ENCODE measurements at regions not wholly inside any gene's neighbourhood (a gene's known extent, or its start where the extent isn't known, plus 50 kb on each side); places are given as distances from the start of the nearest gene placed in this dataset.
"Not testable (repeated sequence)": the region's sequence is repeated elsewhere in the genome, so short reads cannot be mapped to it uniquely, and the experiment has no call there.

DNA sequence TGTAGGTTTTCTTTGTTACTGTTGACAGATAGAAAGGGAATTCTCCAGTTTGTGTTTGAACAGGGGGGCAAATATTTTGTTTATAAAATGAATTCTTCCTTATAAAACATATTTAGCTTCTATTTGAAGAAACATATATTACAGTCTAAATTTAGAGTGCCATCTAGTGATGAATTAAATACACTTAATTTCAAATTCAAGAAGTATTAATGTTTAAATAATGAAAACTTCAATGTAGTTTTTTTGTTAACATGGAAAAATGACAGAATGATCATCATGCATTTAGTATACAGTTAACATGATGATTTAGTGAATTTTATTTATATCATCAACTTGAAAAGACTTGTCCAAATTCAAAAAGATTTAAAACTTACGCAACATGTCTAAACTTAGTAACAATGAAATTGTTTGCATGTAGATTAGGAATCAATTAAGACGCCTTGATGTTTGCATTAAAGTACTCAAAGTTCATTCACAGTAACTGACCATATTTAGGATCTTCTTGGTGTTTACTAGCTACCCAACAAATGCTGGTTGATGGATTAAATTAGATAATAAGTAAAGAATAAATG lies 765.9 kb upstream of the SLITRK1 start:
- no peak for DNase-seq (ENCODE audit: low spot score)

DNA sequence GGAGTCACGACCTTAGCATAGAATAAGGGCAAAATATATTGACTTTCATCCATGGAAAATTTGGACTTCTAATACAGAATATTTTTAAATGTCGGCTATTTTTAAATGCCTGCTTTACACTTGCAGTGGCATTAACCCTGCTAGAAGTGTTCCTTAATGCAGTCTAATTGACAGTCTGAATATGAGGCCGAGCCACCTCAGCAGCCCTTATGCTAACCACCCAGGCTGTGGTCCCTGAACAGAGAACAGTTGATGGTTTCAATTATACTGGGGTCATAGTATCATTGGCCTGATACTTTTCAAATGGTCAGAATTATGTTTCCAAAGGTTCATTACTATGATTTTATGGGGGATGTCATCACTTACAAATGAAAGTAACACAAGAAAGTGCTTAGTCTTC lies 764.7 kb upstream of the SLITRK1 start:
- intact Hi-C loops (cut with DNase I) = no loop called here
- no peak for DNase-seq (ENCODE audit: low spot score)
- ATAC-seq = no peak

More for the DNA sequence above, 765.9 kb upstream of the SLITRK1 start:
- ATAC-seq = no peak
- intact Hi-C loops (cut with DNase I) = no loop called here

DNA sequence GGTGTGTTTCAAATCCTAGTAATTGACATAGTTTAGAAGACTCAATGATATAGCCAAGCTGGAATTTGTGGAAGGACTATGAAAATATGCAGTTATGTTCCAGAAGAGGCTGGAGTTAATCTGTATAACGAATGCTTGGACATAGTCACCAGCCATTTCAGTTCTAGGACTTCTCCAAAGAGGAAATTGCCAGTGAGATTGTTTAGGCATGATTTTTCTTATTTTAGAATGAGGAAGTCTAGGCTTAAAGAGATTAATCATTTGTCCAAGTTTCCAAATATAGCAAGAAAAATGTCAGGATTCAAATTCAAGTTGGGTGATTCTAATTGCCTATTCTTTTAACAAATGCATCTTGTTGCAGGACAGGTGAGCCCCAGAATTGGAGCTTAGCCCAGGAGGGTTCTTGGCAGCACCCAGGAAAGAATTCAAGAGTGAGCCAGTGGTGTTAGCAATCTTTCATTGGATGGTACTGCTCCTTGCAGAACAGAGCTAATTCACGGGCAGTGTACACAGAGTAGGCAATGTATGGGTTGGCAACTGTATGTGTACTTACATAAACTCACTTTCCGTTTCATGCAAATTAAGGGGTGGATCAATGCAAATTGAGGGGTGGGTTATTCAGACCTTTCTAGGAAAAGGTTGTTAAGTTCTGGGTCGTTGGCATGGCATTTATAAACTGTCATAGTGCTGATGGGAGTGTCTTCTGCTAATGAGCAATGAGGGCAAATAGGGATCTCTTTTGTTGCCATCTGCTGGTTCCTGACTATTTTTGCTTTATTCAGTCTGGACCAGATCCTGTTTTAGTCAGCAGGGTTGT lies 763.1 kb upstream of the SLITRK1 start:
- ATAC-seq = no peak
- intact Hi-C loops (cut with DNase I) = no loop called here
- DNase-seq (ENCODE audit: low spot score) = no peak

DNA sequence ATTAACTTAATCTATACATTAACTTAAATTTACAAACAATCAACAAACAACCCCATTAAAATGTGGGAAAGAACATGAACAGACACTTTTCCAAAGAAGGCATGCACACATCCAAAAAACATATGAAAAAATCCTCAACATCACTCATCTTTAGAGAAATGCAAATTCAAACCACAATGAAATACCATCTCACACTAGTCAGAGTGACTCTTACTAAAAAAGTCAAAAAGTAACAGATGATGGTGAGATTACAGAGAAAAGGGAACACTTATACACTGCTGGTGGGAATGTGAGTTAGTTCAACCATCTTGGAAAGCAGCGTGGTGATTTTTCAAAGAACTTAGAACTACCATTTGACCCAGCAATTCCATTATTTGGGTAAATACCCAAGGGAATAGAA lies 759.2 kb upstream of the SLITRK1 start:
- no peak for DNase-seq (ENCODE audit: low spot score)
- ATAC-seq = no peak
- intact Hi-C loops (cut with DNase I) = no loop called here

DNA sequence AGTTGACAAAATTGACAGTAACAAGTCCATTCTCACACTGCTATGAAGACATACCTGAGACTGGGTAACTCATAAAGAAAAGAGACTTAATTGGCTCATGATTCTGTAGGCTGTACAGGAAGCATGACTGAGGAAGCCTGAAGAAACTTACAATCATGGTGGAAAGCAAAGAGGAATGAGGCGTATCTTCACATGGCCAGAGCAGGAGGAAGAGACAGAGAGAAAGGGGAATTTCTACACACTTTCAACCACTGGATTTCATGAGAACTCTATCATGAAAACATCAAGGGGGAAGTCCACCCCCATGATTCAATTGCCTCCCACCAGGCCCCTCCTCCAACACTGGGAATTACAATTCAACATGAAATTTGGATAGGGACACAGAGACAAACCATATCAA lies 758.4 kb upstream of the SLITRK1 start:
- intact Hi-C loops (cut with DNase I) = no loop called here
- DNase-seq (ENCODE audit: low spot score) = no peak
- ATAC-seq = no peak

DNA sequence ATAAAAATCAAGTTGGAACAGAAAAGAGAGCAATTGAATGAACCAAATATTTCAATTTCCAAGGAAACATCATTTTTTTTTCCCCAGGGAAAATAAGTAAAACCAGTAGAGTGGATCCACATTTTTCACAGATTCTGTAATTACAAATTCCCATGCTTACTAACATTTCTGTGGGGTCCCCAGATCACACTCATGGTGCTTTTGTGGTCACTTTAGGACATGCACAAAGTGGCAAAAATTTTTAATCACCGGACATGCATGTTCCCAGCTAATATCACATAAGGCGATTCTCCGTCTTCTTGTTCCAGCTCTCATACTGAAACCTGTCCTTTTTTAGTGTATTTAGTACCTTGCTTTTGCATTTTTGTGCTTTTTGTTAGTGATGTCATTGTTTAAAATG lies 748.2 kb upstream of the SLITRK1 start:
- ATAC-seq (no peak), DNase-seq (ENCODE audit: low spot score) (no peak)
- intact Hi-C loops (cut with DNase I) = no loop called here

DNA sequence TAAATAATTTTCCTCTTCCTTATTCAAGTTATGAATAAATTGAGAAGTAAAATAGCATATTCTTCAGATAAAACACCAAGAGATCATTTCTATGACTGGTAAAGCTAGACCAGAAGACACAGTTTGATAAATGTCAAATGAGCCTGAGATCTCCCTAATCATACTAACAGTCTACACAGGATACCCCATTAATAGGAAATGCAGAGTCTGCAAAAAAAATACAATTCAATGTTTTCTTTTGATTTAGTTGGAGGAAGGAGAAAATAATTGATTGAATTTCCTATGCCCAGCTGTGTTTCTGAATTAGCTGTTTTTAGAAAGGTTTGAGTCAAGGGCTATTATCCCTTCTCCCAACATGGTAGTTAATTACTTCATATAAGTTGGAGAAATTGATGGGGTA lies 734.6 kb upstream of the SLITRK1 start:
- DNase-seq (ENCODE audit: low spot score) (no peak), ATAC-seq (no peak)
- intact Hi-C loops (cut with DNase I) = no loop called here

DNA sequence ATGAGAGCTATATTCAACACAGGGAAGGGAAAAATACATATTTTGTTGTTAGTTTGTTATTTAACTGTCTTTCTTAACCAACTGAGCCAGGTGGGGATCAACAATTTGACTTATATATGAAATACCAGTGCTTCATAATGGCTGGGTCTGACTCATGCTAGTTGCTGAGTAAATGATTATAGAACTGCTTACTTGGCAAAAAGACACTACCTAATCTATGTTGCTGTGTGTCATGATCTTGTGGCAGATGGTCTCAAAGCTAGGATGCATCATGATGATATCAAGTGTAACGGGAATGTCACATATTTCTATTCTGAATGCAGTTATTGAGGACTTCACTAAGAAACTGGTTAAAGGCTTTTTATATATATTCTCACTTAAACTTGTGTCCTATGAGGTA lies 727.4 kb upstream of the SLITRK1 start:
- ATAC-seq (no peak), DNase-seq (ENCODE audit: low spot score) (no peak)
- intact Hi-C loops (cut with DNase I) = no loop called here

DNA sequence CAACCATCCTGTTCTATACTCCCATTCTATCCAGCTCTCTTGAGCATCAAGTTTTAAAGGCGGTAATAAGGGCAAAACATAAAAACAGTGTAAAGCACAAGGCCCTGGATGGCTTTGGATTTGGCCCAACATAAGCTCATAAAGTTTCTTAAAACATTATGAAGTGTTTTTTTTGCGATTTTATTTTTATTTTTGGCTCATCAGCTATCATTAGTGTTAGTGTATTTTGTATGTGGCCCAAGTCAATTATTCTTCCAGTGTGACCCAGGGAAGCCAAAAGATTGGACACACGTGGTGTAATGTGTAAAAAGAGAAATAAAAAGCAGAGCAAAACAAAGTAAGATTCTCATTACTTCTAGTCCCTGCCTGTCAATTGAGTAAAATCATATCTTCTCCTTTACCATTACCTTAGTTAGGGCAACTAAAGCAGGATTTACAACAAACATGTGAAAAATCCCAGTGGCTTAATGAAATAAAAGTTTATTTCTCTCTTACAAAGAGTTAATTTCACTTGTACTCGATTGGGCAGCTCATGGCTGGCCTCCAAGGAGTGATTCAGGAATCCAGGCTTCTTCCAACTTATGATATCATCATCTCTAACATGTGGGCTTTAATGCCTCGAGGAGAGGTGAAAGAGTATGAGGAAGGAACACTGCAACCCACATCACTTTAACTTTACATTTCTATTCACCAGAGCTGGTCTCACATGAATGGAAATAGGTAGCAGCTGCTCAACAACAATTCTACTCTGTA lies 725.2 kb upstream of the SLITRK1 start:
- DNase-seq (ENCODE audit: low spot score) (no peak), ATAC-seq (no peak)
- intact Hi-C loops (cut with DNase I) = no loop called here

DNA sequence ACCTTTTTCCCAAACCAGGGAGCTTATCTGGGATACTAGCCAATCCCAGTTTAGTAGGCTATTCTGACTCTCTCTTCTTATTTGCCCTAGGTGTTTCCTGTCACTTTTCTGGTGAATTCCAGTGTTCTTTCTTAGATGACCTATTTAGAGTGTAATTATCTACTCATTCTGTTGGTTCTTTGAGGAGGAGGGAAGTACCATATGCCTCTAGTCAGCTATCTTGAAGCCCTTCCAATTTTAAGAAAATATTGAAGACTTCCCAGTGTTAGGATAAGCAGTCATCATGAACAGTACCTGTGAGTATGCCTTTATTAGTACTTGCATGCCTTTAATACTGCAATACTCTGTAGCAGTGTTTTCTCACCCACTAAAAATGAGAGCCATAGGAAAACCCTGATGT lies 724.3 kb upstream of the SLITRK1 start:
- DNase-seq (ENCODE audit: low spot score) (no peak), ATAC-seq (no peak)
- intact Hi-C loops (cut with DNase I) = no loop called here

DNA sequence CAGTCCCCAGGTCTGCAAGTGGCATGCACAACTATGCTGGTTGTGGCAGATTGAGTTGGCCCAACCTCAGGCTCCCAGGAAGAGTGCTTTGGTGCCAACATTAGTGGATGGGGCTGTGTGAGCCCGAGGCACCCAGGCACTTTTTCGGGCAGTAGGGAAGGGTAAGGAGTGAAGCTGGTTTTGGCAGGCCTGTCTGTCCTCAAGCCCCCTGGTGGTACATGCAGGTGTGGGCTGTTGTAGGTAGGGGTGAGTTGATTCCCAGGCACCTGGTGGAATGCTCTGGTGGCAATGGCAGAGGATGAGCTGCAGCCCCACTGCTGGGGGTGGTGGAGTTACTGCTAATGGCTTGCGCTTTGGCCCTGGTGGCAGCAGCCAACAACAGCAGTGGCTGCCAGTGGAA lies 723.7 kb upstream of the SLITRK1 start:
- intact Hi-C loops (cut with DNase I) = no loop called here
- ATAC-seq = no peak
- no peak for DNase-seq (ENCODE audit: low spot score)

DNA sequence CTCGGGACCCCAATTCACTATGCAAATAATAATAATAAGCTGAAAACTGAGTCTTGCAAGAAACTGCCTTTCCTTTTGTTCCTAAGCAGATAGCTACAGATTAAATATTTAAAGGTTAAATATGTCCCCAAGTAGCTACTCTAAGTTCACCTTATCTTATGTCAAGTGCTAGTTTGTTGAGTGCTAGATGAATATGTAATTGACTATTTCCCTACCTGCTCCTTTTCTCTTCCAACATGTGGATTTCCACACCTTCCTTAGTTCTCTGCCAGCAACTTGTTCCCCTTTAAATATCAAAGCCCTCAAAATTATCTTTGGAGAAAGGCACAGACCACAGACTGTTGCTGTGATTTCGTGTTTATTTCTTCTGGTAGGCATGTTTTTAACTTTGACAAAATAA lies 709.2 kb upstream of the SLITRK1 start:
- intact Hi-C loops (cut with DNase I) = no loop called here
- no peak for ATAC-seq

DNA sequence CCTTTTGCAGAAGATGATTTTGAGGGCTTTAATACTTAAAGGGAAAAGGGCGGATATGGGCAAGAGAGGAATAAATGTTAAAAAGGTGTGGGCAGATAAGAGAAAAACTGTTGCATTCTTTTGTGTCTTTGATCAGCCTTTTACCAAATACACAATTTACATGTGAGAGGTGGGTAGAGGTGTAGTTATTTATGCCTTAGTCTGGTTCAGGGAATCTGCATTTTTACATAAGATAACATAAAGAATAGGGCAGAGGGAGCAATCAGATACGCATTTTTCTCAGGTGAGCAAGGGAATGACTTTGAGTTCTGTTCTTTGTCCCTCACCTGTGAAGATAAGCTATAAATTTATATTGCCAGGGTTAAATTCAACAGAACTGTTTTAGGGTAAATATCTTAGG lies 708.4 kb upstream of the SLITRK1 start:
- no peak for ATAC-seq
- intact Hi-C loops (cut with DNase I) = no loop called here
- no peak for DNase-seq (ENCODE audit: low spot score)

More for the DNA sequence above, 709.2 kb upstream of the SLITRK1 start:
- DNase-seq (ENCODE audit: low spot score) = no peak

DNA sequence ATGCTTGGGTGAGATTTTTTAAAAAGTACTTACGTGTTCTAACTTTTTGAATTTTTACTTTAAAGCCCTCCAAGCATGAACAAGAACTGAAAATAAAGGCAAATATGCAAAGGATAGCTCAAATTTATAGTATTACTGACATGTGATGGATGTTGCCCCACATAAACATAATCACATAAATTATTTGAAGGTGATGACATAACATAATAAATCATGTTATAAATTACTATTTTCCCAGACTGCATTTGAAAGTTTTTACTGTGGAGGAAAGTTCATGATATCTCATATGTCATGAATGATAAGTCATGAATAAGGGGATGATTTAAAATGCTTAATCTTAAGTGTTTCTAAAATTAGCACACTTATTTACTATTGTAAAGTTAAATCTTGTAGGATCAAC lies 705.7 kb upstream of the SLITRK1 start:
- DNase-seq (ENCODE audit: low spot score) (no peak), ATAC-seq (no peak)
- intact Hi-C loops (cut with DNase I) = no loop called here

DNA sequence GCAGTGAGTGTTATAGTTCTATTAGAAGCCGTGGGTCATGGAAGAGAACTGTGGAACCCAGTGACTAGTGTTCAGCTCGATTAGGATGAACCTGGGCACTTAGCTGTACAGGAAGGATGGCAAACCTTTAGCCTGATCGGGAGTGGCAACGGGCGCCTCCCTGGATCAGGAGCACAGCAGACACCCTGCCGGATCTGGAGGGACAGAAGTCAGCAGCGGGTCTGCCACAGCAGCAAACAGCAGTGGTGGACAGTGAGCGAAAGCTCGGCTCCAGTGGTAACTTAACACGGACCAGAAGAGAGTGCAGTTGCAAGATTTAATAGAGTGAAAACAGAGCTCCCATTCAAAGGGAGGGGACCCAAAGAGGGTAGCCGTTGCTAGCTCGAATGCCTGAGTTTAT lies 697.6 kb upstream of the SLITRK1 start:
- DNase-seq (ENCODE audit: low spot score); intact Hi-C loops (cut with DNase I): not testable (repeated sequence)

DNA sequence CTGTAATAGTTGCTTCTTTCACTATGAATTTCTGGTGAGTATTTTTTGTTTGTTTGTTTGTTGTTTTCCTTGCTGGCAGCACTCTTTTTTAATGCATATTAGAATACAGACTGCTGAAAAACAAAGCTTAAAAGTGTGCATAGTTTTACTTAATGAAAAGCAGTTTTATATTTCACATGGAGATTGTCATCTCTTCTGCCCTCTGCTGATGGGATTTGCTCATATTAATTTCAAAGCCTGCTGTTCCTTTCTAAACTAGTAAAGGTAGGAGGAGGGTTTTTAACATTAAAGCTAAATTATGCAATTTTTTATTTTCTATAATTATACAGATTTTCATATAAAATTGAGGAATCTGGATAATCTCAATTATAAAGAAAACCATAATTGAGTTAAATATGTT lies 692.6 kb upstream of the SLITRK1 start:
- ATAC-seq (no peak), DNase-seq (ENCODE audit: low spot score) (no peak)
- intact Hi-C loops (cut with DNase I) = no loop called here

More for the DNA sequence above, 697.6 kb upstream of the SLITRK1 start:
- not testable (repeated sequence) for ATAC-seq

DNA sequence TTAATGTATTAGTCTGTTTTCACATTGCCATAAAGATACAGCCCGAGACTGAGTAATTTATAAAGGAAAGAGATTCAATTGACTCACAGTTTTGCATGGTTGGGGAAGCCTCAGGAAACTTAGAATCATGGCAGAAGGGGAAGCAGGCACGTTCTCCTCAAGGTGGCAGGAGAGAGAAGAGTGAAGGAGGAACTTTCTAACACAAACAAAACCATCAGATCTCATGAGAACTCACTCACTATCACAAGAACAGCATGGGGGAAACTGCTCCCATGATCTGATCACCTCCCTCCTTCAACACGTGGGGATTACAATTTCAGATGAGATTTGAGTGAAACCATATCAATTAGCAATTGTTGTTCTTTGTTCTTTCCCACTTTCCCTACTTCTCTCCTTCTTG lies 689.0 kb upstream of the SLITRK1 start:
- intact Hi-C loops (cut with DNase I) = no loop called here
- DNase-seq (ENCODE audit: low spot score) (no peak), ATAC-seq (no peak)

DNA sequence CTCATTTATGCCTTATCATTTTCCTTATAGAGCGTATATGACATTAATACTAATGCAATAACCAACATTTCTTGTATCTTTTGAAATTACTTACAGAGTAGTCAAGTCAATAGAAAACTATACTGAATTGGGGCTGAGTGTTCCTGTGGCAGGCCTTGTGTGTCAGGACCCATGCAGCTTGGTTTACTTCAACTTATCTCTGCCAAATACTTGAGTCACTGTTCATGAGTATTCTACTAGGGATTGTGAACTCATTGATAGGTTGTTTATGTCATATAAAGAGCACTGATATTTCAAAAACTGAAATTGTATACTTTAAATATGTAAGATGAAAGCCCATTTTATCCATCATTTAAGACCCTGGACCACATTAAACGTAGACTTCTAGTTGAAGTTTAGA lies 688.6 kb upstream of the SLITRK1 start:
- ATAC-seq (no peak), DNase-seq (ENCODE audit: low spot score) (no peak)
- intact Hi-C loops (cut with DNase I) = no loop called here

DNA sequence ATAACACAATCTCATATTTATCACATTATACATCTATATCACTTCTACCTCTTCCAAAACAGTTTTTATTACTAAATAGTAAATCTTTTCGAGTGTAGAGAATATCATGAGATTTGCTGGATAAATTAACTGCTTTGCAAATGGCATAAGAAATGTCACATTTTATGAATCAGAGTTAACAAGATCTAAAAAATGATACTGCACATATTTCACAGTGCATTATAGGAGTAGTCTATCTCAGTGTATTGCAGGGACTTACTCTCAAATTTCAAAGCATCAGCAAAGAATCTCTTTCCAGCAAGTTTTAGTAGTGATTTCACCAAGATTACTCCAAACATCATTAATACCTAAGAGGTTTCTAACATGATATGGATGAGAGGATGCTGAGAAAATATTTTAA lies 687.1 kb upstream of the SLITRK1 start:
- no peak for DNase-seq (ENCODE audit: low spot score)
- no peak for ATAC-seq
- intact Hi-C loops (cut with DNase I) = no loop called here

DNA sequence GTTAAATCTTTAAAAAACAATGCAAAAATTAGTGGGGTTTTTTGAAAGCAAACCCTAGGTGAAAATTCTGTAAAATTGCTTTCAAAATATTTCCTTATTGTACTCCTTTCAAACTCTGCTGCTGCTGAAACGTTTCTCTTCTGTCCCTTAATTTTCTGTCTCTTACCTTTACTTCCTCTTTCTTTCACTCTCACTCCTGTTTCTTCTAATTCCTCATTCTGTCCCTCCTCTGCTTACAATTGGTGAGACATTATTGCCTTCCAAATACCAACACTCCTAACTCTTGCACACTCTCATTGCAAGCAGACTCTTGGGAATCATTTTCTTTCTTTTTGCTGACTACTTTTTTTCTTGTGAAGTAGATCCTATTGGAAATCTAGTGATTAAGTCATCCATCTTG lies 685.6 kb upstream of the SLITRK1 start:
- ATAC-seq = no peak
- intact Hi-C loops (cut with DNase I) = no loop called here
- no peak for DNase-seq (ENCODE audit: low spot score)

All from sciatic nerve (tissue), 2 donors.